Activated CD8-positive, alpha-beta memory T cell treated with anti-CD3 and anti-CD28 coated beads for 24 hours (primary cell): ENCODE measurements at regions not wholly inside any gene's neighbourhood (a gene's known extent, or its start where the extent isn't known, plus 50 kb on each side); places are given as distances from the start of the nearest gene placed in this dataset.
"Not testable (repeated sequence)": the region's sequence is repeated elsewhere in the genome, so short reads cannot be mapped to it uniquely, and the experiment has no call there.

ENCODE experiments used
- DNase-seq: peaks from one replicate; pipeline ENCODE4 v3.0.0-alpha.2; 2020

- DNase-seq = no peak
These were observed 254.9 kb upstream of the ZEB2 start for GRCh38 chr2:144774809-144775208.

DNA sequence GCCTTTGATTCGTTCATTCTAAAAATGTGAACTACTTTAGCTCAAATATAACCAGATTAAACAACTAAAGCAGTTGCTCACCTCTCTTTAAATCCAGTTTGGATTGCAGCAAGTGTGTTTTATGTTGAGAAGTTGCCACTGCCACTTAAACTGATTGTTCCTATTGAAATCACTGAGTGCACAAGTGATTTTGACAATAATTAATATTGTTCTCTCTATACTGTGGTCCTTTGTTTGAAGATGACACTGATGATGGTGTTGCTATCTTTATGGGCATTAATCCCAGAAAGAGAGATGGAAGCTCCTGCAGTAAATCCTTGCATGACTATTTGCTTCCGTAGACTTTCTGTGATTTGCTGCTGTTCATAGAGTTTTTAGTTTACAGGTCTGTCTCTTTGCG lies 251.4 kb upstream of the ZEB2 start:
- DNase-seq = no peak

- no peak for DNase-seq
These were observed 250.8 kb upstream of the ZEB2 start for GRCh38 chr2:144770616-144771230.

DNA sequence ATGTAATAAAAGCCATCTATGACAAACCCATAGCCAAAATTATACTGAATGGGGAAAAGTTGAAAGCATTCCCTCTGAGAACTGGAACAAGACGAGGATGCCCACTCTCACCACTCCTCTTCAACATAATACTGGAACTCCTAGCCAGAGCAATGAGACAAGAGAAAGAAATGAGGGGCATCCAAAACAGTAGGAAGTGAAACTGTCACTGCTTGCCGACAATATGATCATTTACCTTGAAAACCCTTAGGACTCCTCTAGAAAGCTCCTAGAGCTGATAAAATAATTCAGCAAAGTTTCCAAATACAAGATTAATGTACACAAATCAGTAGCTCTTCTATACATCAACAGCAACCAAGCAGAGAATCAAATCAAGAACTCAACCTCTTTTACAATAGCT lies 241.0 kb upstream of the ZEB2 start:
- not testable (repeated sequence) for DNase-seq

GRCh38 chr2:144759746-144760145 lies 239.8 kb upstream of the ZEB2 start:
- DNase-seq = no peak

- not testable (repeated sequence) for DNase-seq
These were observed 238.3 kb upstream of the ZEB2 start for GRCh38 chr2:144758196-144758595.

DNA sequence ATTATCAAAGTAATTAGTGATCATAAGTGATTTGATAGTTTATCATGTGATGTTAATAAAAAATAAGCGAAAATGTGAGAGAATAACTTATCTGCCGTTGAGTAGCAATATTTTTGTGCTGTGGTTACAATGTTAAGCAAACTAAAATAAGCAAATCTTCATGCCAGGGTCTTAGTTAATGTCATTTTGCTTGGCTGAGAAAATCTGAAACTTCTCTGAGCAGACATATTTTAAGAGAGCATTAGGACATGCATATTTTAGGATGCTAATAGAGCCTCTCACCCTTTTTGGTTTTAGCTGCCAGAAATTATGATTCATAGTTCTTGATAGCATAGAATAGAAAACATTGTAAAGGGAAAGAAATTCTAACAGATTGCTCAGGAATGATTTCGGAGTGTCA lies 233.5 kb upstream of the ZEB2 start:
- no peak for DNase-seq

DNA sequence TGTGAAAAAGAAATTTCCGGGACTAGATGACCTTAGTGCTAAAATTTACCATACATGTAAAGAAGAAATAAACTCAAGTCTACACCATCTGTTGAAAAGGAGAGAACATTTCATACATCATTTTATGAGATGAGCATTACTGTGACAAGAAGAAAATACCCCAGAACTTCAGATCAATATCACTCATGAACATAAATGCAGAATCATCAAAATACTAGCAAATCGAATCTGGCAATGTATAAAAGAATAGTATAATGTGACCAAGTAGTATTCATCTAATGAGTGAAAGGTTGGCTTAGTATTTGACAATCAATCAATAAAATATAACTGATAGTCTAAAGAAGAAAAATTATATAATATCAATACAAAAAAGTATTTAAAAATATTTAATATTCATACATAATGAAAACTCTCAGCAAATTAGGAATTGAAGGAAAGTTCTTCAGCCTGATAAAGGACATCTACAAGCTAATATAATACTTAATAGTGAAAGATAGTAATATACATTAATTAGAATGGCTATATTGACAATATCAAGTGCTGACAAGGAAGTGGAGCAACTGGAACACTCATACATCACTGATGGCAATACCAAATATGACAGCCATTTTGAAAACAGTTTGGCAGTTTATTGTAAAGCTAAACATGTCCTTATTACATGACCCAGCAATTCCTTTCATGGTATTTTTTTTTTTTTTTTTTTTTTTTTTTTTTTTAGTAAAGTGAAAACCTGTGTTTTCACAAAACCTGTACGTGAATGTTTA lies 231.4 kb upstream of the ZEB2 start:
- no peak for DNase-seq

GRCh38 chr2:144749188-144749587 lies 229.3 kb upstream of the ZEB2 start:
- DNase-seq = no peak

DNA sequence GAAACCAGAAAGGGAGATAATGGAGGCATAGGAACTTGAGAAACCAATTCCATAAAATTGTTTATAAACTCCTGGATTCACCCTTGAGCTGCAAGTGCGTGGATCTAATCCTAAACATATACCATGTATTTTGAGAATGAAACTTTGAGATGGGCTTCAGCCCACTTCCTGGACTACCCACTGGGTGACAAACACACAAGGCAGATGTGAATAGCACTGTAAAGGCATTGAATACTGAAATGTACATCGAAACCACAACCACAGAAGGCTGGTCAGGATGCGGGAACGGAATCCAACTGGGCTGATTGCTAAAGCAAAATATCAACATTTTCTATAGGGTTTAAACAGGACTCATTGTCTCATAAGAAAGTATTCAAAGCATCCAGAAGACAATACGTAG lies 228.5 kb upstream of the ZEB2 start:
- no peak for DNase-seq

- DNase-seq = no peak
These were observed 227.7 kb upstream of the ZEB2 start for GRCh38 chr2:144747571-144747970.

DNA sequence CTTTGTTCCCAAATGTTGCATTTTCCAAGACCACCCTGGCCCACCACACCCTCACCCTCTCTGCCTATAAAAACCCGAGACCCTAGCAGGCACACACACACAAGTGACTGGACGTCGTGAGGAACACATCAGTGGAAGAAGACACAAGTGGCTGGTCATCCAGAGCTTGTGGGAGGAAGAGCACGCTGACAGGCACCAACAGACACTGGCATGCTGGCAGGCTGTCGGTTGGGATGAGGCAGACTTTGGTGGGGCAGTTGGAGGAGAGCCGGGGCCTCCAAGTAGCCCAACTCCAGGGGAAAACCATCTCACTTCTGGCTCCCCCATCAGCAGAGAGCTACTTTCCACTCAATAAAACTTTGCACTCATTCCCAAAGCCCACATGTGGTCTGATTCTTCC lies 225.5 kb upstream of the ZEB2 start:
- no peak for DNase-seq

DNA sequence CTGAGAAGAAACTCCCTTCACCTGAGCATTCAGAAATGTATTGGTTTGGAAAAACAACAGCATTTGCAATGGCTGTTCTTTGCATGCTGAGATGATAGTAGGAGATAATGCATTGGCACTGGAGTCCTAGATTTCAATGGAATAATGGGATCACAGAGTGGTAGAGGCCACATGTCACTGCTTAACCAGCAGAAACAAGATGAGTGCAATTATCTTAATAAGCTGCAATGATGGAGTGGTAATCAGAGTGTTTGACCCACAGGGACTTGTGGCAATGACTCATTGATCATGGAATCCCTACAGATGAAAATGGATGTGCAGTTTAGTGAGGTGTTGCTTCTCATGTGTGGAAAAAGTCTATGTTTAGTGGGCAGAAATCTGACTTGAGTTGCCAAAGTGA lies 218.8 kb upstream of the ZEB2 start:
- DNase-seq = no peak

GRCh38 chr2:144730711-144731110 lies 210.8 kb upstream of the ZEB2 start:
- no peak for DNase-seq

DNA sequence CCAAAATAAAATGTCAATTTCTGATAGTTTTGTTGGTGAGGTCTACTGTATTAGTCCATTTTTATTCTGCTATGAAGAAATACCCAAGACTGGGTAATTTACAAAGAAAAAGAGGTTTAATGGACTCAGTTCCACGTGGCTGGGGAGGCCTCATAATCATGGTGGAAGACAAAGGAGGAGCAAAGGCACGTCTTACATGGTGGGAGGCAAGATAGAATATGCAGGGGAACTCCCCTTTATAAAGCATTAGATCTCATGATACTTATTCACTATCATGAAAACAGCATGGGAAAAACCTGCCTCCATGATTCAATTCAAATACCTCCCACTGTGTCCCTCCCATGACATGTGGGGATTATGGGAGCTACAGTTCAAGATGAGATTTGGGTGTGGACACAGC lies 204.5 kb upstream of the ZEB2 start:
- not testable (repeated sequence) for DNase-seq

DNA sequence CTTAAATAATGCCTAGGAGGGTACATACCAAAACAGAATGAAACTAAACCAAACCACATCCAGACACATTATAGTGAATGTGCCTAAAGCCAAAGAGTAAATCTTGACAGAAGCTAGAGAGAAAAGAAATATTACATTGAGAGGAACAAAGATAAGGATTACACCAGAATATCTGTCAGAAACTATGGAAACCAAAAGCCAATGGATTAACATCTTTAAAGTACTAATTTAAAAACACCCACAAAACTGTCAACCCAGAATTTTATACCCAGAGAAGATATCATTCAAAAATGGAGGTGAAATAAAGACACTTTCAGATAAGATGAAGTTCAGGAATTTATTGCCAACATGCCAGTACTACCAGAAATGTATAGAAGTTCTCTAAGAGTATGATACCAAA lies 198.5 kb upstream of the ZEB2 start:
- DNase-seq = no peak

GRCh38 chr2:144715992-144716391 lies 196.1 kb upstream of the ZEB2 start:
- no peak for DNase-seq

- DNase-seq = no peak
These were observed 193.5 kb upstream of the ZEB2 start for GRCh38 chr2:144713410-144713809.

DNA sequence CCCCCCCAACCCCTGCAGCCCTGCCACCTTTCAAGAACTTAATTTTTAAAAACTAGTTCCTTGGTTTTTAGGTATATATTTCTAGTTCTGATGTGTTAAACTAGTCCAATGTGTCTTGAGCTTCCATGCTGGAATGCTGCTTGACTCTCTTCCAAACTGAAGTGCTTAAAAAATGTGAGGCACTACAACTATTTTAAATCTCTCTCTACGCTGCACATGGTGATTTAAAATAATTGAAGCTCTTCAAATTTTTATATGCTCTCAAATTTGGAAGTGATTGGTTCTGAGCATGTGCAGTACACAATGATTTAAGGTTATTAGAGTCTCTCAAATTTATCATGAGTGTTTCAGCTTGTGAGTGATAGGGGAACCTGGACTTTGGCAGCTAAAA lies 192.6 kb upstream of the ZEB2 start:
- no peak for DNase-seq

DNA sequence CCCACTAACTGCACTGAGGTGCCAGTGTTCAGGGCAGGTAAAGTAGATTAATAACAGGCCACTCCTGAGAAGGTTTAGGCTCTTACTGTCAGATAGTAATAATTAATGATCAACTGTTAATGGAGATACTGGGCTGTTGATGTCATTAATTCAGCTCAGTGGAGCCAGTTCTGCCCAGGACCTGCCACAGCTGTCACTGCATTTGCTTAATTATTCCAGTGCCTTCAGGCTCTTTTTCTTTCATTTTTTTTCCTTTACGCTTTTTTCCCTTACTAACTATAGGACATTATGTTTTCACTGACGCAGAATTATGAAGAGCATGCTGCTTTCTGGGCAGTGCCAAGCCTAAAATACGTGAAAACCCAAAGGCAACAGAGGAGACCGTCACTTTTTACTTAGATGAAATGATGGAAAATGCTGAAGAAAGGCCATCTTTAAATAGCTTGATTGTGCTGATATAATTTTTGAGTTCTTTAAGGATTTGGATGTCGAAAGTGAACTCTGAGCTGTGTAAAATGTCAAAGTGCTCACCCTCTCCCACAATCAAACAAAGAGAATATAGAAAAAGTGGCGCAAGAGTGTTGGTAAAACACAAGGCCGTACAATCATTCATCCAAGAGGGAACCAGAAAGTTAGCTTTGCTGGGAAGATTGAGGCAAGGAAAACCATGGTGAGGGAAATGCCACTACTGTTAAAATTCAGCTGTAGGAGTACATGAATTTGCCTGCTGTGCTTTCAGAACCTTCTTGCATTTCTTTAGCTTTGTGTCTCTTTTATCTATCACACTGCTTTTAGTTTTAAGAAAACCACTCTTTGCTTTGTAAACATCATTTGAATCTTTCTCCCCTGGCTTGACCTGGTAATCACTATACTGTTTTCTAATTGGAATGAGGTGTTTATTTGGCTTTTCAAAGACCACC lies 192.0 kb upstream of the ZEB2 start:
- no peak for DNase-seq

- no peak for DNase-seq
These were observed 191.2 kb upstream of the ZEB2 start for GRCh38 chr2:144711084-144711483.

DNA sequence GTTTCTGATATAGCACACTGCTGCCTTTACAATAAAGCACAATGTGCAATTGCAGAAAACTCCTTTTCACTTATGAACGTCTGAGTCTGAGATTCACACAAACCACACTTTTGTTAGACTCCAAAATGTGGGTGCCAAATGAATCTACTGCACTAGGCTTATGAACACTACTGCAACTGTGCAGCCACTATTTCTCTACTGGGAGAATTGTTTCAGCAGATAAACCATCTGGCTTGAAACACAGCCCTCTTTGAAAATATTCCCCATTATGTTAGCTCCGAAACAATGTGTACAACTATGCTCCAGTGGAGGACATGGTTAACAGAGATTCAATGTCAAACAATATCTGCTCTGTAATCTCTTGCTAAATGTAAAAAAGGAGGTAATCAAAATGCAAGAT lies 188.7 kb upstream of the ZEB2 start:
- DNase-seq = no peak

DNA sequence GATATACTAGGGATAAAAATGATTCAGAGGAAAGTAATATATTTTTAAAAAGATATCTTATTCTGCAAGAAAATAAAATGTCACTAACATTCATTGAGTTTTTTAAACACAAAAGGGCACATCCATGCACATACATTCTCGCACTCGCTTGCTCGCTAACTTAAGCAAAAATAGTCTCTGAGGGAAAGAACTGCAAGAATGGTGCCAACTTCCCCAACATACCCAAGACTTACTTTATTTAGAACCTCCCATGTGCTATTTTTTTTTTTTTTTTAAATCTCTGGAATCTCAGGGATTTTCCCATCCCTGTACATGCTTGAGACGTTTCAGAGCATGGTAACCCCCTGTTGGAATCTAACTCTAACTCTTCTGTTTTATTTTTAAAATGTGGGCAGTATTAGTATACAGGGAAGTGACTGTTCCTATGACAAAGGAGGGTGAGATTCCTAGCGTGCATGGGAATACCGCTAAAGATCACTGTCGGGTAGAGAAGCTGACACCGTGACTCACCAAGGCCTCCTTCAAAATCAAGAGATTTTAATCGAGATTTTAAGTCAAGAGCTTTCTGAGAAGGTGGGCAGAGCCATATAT lies 187.9 kb upstream of the ZEB2 start:
- no peak for DNase-seq
